ENCODE measurements at regions not wholly inside any gene's neighbourhood (a gene's known extent, or its start where the extent isn't known, plus 50 kb on each side); places are given as distances from the start of the nearest gene placed in this dataset.

GRCh38 chr6:25070547-25071366, 135.0 kb upstream of the RIPOR2 start:
- H3K27me3 ChIP-seq, result no peaks in the 10 kb centered on the region
- H3K27ac ChIP-seq, result no peak overlapping the region
- H3K9me3 ChIP-seq, result no peaks in the 10 kb centered on the region
- H3K4me3 ChIP-seq, result no peak overlapping the region
- peak; percentile 93 for DNase-seq
- TF ChIP-seq, protein P1, sequence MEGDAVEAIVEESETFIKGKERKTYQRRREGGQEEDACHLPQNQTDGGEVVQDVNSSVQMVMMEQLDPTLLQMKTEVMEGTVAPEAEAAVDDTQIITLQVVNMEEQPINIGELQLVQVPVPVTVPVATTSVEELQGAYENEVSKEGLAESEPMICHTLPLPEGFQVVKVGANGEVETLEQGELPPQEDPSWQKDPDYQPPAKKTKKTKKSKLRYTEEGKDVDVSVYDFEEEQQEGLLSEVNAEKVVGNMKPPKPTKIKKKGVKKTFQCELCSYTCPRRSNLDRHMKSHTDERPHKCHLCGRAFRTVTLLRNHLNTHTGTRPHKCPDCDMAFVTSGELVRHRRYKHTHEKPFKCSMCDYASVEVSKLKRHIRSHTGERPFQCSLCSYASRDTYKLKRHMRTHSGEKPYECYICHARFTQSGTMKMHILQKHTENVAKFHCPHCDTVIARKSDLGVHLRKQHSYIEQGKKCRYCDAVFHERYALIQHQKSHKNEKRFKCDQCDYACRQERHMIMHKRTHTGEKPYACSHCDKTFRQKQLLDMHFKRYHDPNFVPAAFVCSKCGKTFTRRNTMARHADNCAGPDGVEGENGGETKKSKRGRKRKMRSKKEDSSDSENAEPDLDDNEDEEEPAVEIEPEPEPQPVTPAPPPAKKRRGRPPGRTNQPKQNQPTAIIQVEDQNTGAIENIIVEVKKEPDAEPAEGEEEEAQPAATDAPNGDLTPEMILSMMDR (IDR thresholded peaks at IDR 0.05), result peak; percentile 87 to 94 (median 91)
- no peak for TF ChIP-seq POLR2A (IDR thresholded peaks at IDR 0.05)
- H3K4me1 ChIP-seq, result peaks cover 4% of the 10 kb centered on the region
- no peaks in the 10 kb centered on the region for H3K36me3 ChIP-seq (ENCODE audit: low read depth, missing control alignments)
- intact Hi-C loops (cut with DNase I; ENCODE audit: low total_unique reads), result no loop called here
- WGBS, 2 donors, result 28 to 32% methylated on average over 13 of the region's 13 CpGs

DNA sequence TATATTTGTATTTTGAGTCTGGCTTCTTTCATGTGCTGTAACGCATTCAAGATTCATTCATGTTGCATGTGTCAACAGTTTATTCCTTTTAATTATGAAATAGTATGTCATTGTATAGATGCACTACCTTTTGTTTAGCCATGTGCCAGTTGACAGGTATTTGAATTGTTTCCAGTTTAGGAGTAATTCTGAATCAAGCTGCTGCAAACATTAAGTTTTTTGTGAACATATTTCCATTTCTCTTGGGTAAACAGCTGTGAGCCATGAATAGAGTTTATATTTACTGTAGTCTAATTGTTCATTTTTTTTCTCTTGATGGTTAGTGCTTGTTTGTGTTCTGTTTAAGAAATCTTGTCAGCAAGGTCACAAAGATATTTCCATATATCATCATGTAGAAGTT, 142.4 kb upstream of the RIPOR2 start:
- Histone ChIP-seq H3K27ac (no peak overlapping the region), H3K36me3 (ENCODE audit: low read depth, missing control alignments) (no peaks in the 10 kb centered on the region), H3K27me3 (no peaks in the 10 kb centered on the region), H3K4me1 (no peaks in the 10 kb centered on the region), H3K4me3 (no peak overlapping the region), H3K9me3 (no peaks in the 10 kb centered on the region)
- TF ChIP-seq, protein P1 (IDR thresholded peaks at IDR 0.05), result no peak
- no peak for TF ChIP-seq POLR2A (IDR thresholded peaks at IDR 0.05)
- 81 to 88% methylated on average over 1 of the region's 1 CpG for WGBS, 2 donors
- no peak for DNase-seq
- intact Hi-C loops (cut with DNase I; ENCODE audit: low total_unique reads), result no loop called here

GRCh38 chr6:25083784-25084507, 148.2 kb upstream of the RIPOR2 start:
- intact Hi-C loops (cut with DNase I; ENCODE audit: low total_unique reads), result no loop called here

GRCh38 chr6:25084508-25084833, 148.7 kb upstream of the RIPOR2 start:
- TF ChIP-seq POLR2A (IDR thresholded peaks at IDR 0.05), result no peak
- TF ChIP-seq, protein P1 (IDR thresholded peaks at IDR 0.05), result no peak
- Histone ChIP-seq H3K27ac (no peak overlapping the region), H3K36me3 (ENCODE audit: low read depth, missing control alignments) (no peaks in the 10 kb centered on the region), H3K4me3 (no peak overlapping the region), H3K4me1 (no peaks in the 10 kb centered on the region), H3K27me3 (no peaks in the 10 kb centered on the region), H3K9me3 (no peaks in the 10 kb centered on the region)
- WGBS, 2 donors, result 86 to 93% methylated on average over 1 of the region's 1 CpG
- no peak for DNase-seq
- intact Hi-C loops (cut with DNase I; ENCODE audit: low total_unique reads), result no loop called here

More at GRCh38 chr6:25083784-25084507, 148.2 kb upstream of the RIPOR2 start:
- TF ChIP-seq, protein P1 (IDR thresholded peaks at IDR 0.05), result no peak
- no peak for TF ChIP-seq POLR2A (IDR thresholded peaks at IDR 0.05)
- DNase-seq, result no peak
- WGBS, 2 donors, result 90 to 91% methylated on average over 15 of the region's 15 CpGs
- no peak overlapping the region for H3K4me3 ChIP-seq
- H3K27me3 ChIP-seq, result no peaks in the 10 kb centered on the region
- H3K27ac ChIP-seq, result no peak overlapping the region
- H3K9me3 ChIP-seq, result no peaks in the 10 kb centered on the region
- H3K36me3 ChIP-seq (ENCODE audit: low read depth, missing control alignments), result no peaks in the 10 kb centered on the region
- H3K4me1 ChIP-seq, result no peaks in the 10 kb centered on the region
